ENCODE measurements at regions not wholly inside any gene's neighbourhood (a gene's known extent, or its start where the extent isn't known, plus 50 kb on each side); places are given as distances from the start of the nearest gene placed in this dataset.

GRCh38 chr11:15779518-15779917 is 576.8 kb downstream of the SOX6 start:
- Histone ChIP-seq H2AFZ (ENCODE audit: low read depth, low read length) (no peak overlapping the region), H3K9me1 (ENCODE audit: control insufficient read depth, insufficient read depth, low read length) (no peaks in the 10 kb centered on the region), H3K79me2 (ENCODE audit: control insufficient read depth, insufficient read depth, low read length) (no peaks in the 10 kb centered on the region), H3K9me3 (replicated peaks; ENCODE audit: control insufficient read depth, insufficient read depth, low read depth, low read length) (no peaks in the 10 kb centered on the region), H4K20me1 (replicated peaks; ENCODE audit: control insufficient read depth, insufficient read depth, low read length) (no peaks in the 10 kb centered on the region), H3K9ac (ENCODE audit: insufficient read depth in 1 of 2, low read depth in 2 of 2, low read length in 2 of 2) (no peak overlapping the region), H3K27ac (ENCODE audit: extremely low read depth, low read depth, low read length) (no peak overlapping the region), H3K4me2 (ENCODE audit: insufficient read depth, low read length) (no peak overlapping the region), H3K4me1 (replicated peaks in 1 of 2; ENCODE audit: control insufficient read depth in 2 of 2, insufficient read depth in 2 of 2, low read length in 2 of 2) (no peaks in the 10 kb centered on the region), H3K4me3 (no peak overlapping the region), H3K36me3 (ENCODE audit: control insufficient read depth, insufficient read depth, low read length) (no peaks in the 10 kb centered on the region), H3K27me3 (ENCODE audit: control insufficient read depth in 2 of 2, insufficient read depth in 2 of 2, low read length in 2 of 2) (peaks cover 0 to 14% of the 10 kb centered on the region in 2 experiments; a peak in 2 of 5 replicates)
- ChIA-PET CTCF (ENCODE audit: low intra/inter-chr PET ratio) (no interaction called here), POLR2A (no interaction called here)
- in situ Hi-C loops (cut with MboI) (no loop called here), intact Hi-C loops (cut with micrococcal nuclease) (no loop called here)
- BruUV-seq (replicated peaks), result no TSS peak
- TF ChIP-seq FOXK1 (CRISPR knock-in tag; IDR thresholded peaks at IDR 0.05; ENCODE audit: borderline replicate concordance) (no peak), KLF10 (CRISPR knock-in tag; IDR thresholded peaks at IDR 0.05) (no peak), CTCFL (IDR thresholded peaks at IDR 0.05; ENCODE audit: borderline replicate concordance, insufficient read depth, low read depth, low read length, poor library complexity, severe bottlenecking) (no peak), ZFPM2 (CRISPR knock-in tag; IDR thresholded peaks at IDR 0.05) (no peak), ATF1 (CRISPR knock-in tag; IDR thresholded peaks at IDR 0.05) (no peak), ATF1 (tag; IDR thresholded peaks at IDR 0.05) (no peak), ZNF586 (CRISPR knock-in tag; conservative IDR thresholded peaks at IDR 0.05) (no peak), SIX5 (IDR thresholded peaks at IDR 0.05; ENCODE audit: borderline replicate concordance in 1 of 2, insufficient read depth in 1 of 2, low read depth in 1 of 2, low read length in 2 of 2) (no peak), BHLHE40 (IDR thresholded peaks at IDR 0.05; ENCODE audit: low read length) (no peak), STAT5A (IDR thresholded peaks at IDR 0.05; ENCODE audit: borderline replicate concordance, low read length) (no peak), FOXM1 (IDR thresholded peaks at IDR 0.05; ENCODE audit: low read depth) (no peak), FOXM1 (CRISPR knock-in tag; IDR thresholded peaks at IDR 0.05; ENCODE audit: low read depth) (no peak), ZBTB43 (CRISPR knock-in tag; IDR thresholded peaks at IDR 0.05) (no peak), FOXK2 (conservative IDR thresholded peaks at IDR 0.05 in 1 of 2, IDR thresholded peaks at IDR 0.05 in 1 of 2; ENCODE audit: low read depth in 2 of 2) (no peak), ZFX (CRISPR knock-in tag; IDR thresholded peaks at IDR 0.05) (no peak), SUPT5H (IDR thresholded peaks at IDR 0.05) (no peak), EWSR1 (IDR thresholded peaks at IDR 0.05; ENCODE audit: borderline replicate concordance, low read depth, partially characterized antibody) (no peak), ZNF23 (CRISPR knock-in tag; IDR thresholded peaks at IDR 0.05) (no peak)
- ATAC-seq (no peak), FAIRE-seq (no peak), DNase-seq (ENCODE audit: extremely low read depth in 1 of 4, low spot score in 3 of 4) (no peak)
- WGBS (ENCODE audit: insufficient coverage, low coverage, missing lambda C conversion rate), result 0% methylated on average over 2 of the region's 2 CpGs
